Stimulated activated CD4-positive, alpha-beta T cell treated with anti-CD3 and anti-CD28 coated beads, Interleukin-2, amount 100 ng/mL, for 48 hours (primary cell): ENCODE measurements at regions not wholly inside any gene's neighbourhood (a gene's known extent, or its start where the extent isn't known, plus 50 kb on each side); places are given as distances from the start of the nearest gene placed in this dataset.
"Not testable (repeated sequence)": the region's sequence is repeated elsewhere in the genome, so short reads cannot be mapped to it uniquely, and the experiment has no call there.

Experiments used
- DNase-seq, 2 donors: peaks; one replicate each; pipeline ENCODE4 v3.0.0-alpha.2; 2020

GRCh38 chr1:79285667-79286066 is 279.1 kb upstream of the ADGRL4 start:
- no peak for DNase-seq

GRCh38 chr1:79283451-79283850 is 276.9 kb upstream of the ADGRL4 start:
- DNase-seq, result no peak

- DNase-seq, result no peak
Observed at GRCh38 chr1:79281442-79281841, 274.9 kb upstream of the ADGRL4 start.

DNA sequence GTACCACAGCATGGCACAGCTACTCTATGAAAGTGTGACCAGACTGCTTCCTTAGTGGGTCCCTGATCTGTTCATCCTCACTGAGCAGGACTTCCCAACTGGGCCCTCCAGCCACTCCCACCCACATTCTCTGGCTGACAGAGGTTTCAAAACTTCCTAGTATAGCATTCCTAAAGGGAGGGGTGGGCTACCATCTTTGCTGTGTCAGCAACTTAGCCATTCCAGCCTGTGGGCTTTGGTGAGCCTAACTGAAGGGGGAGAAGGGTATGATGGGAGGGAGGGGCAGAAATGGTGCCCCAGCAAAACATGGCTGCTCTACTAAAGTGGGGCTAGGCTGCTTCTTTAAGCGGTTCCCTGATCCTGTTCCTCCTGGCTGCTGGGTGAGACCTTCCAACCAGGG is 265.2 kb upstream of the ADGRL4 start:
- no peak for DNase-seq

GRCh38 chr1:79264975-79265818 is 258.7 kb upstream of the ADGRL4 start:
- DNase-seq, result no peak

DNA sequence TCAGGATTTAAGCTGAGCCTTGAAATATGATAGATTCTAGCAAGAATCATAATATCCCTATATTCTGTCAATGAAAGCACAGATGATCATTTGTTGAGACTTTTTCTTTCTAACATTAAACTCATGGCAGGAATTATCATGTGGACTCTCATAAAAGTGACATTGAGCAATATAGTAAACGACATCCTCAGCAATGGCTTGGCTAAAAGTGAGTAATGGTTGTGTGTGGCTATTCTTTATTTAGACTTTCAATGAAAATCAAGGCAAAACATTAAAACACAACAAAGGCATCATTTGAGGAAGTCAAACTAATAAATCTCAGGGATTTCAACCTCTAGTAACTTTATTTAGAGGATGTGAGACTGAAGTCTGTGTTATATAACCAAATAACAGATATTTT is 257.8 kb upstream of the ADGRL4 start:
- no peak for DNase-seq

- DNase-seq, result no peak
Observed at GRCh38 chr1:79262745-79263258, 256.3 kb upstream of the ADGRL4 start.

- DNase-seq, result no peak
Observed at GRCh38 chr1:79259390-79260336, 253.1 kb upstream of the ADGRL4 start.

DNA sequence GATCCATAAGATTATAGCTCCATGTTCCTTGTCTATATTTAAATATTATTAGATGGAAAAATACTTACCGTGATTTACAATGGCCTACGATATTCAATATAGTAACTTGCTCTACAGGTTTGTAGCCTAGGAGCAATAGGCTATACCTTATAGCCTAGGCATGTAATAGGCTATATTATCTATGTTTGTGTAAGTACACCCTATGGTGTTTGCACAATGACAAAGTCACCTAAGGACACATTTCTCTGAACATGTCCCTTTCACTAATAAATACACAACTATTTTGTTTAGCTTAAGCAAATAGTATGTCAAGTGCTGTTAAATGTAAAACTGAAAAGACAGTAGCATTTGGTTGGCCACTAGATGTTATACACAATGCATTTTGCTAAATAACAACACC is 248.9 kb upstream of the ADGRL4 start:
- DNase-seq, result no peak

GRCh38 chr1:79252598-79252997 is 246.1 kb upstream of the ADGRL4 start:
- no peak for DNase-seq

DNA sequence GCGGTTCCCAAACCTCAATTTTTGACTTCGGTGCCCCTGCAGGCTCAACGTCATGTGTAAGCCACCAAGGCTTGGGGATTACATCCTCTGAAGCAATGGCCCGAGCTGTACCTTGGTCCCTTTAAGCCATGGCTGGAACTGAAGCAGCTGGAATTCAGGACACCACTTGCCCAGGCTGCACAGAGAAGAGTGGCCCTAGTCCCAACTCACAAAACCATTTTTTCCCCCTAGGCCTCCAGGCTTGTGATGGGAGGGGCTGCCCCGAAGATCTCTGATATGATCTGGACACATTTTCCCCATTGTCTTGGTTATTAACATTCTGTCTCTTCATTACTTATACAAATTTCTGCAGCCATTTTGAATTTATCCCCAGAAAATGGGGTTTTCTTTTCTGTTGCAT is 233.3 kb upstream of the ADGRL4 start:
- DNase-seq, result no peak

DNA sequence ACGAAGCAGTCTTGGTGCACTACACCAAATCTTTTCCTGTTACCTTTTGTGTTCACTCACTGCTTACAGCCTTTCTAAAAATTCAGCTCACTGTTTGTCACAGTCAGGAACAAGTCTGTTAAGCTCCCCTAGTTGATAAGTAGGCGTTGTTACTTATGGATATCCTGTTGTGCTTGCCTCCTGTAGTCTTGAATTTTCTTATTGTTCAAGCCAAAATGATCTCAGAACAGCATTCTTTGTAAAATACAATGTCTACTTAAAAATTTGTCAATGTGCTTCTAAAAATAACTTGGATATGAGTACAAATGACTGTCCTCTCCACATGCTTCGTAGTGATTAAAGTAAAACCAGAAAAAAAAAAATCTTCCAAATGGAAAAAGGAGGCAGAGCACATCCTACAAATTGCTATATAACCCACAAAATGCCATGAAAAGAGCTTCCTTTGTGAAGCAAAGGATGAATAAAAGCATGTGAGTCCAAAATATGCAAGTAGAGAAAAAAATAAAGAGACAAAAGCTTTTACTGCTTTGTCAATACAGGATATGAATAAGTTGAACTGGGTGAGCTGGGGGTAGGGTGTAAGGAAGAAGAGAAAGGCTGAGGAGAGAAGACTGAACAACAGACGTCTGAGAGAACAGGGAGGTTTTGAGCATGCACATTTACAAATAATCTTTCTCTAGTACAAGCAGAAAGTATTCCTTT is 228.9 kb upstream of the ADGRL4 start:
- no peak for DNase-seq

GRCh38 chr1:79232818-79233217 is 226.3 kb upstream of the ADGRL4 start:
- no peak for DNase-seq

DNA sequence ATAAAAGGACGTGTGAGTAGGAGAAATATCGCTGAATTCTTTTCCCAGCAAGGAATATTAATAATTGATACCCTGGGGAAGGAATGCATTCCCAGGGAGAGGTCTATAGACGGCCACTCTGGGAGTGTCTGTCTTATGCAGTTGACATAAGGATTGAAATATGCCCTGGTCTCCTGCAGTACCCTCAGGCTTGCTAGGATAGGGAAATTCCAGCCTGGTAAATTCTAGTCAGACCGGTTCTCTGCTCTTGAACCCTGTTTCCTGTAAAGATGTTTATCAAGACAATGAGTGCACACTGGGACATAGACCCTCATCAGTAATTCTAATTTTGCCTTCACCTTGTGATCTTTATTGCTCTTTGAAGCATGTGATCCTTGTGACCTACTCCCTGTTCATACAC is 224.2 kb upstream of the ADGRL4 start:
- DNase-seq, result not testable (repeated sequence)

- DNase-seq, result no peak
Observed at GRCh38 chr1:79226963-79227362, 220.4 kb upstream of the ADGRL4 start.

DNA sequence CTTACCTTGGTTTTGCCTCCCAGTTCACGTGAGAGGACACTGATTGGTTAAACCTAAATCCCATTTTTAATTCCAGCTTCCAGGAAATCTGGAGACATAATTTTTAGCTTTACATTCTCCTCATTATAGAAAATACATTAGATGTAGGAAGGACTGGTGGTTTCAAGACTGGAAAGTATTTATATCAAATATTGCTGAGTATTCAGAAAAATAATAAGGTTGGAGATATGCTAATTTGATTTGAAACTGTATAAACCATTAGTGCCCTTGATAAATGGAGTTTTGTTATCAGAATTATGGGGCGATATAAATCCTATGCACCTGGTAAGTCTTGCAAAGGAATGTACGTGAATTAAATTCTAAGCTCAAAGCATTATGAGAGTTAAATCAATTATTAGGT is 218.0 kb upstream of the ADGRL4 start:
- no peak for DNase-seq

DNA sequence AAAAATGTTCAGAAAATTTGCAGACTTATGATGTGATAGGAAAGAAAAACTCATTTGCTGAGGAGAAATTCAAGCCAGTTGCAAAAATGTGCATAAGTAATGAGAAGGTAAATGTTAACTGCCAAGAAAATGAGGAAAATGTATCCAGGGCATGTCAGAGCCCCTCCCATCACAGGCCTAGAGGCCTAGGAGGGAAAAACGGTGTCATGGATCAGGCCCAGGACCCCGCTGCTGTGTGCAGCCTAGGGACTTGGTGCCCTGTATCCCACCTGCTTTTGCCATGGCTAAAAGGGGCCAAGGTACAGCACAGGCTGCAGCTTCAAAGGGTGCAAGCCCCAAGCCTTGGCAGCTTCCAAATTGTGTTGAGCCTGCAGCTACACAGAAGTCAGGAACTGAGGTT is 214.0 kb upstream of the ADGRL4 start:
- DNase-seq, result no peak

DNA sequence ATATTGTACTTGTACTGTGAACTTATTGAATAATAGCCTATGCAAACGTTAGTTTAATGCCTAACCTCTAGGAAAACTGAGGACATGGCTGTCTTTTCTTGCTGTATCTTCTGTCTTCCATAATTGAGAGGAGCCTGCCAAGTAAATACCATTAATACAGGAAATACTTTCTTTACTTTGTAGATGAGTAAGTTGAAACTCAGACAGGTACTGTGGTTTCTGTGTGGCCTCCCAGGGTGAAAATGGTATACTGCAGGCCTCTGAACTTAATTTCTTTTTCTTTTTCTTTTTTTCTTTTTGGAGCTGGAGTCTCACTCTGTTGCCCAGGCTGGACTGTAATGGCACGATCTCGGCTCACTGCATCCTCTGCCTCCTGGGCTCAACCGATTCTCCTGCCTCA is 208.8 kb upstream of the ADGRL4 start:
- DNase-seq, result no peak

- DNase-seq, result no peak
Observed at GRCh38 chr1:79207786-79208185, 201.3 kb upstream of the ADGRL4 start.

GRCh38 chr1:79207331-79207730 is 200.8 kb upstream of the ADGRL4 start:
- DNase-seq, result no peak

GRCh38 chr1:79204779-79205479 is 198.4 kb upstream of the ADGRL4 start:
- DNase-seq, result no peak

DNA sequence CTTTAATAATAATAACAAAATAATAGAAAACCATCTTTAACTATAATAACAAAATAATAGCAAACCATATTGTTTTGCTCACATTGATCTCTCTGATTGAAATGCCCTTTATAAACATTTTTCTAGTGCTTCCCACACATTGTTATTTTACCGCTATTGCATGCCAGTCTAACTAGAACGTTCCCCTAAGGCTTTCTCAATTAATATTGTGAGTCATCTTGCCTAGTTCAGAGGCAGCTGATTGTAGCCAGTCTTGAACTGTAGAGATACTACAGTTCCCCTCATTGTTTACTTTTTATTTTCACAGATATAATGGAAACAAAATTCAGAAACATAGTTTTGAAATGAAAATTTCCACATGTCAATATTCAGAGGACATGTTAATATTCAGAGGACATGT is 192.3 kb upstream of the ADGRL4 start:
- no peak for DNase-seq
